ENCODE measurements at regions not wholly inside any gene's neighbourhood (a gene's known extent, or its start where the extent isn't known, plus 50 kb on each side); places are given as distances from the start of the nearest gene placed in this dataset.

- no peak for DNase-seq
These were observed 525.1 kb downstream of the PDCD6IP start for GRCh38 chr3:34323517-34323916.

- DNase-seq: no peak
These were observed 548.2 kb downstream of the PDCD6IP start for GRCh38 chr3:34346656-34347055.

- DNase-seq: no peak
These were observed 553.7 kb downstream of the PDCD6IP start for GRCh38 chr3:34351882-34352777.

GRCh38 chr3:34352778-34353331 lies 554.4 kb downstream of the PDCD6IP start:
- no peak for DNase-seq

- no peak for DNase-seq
These were observed 559.0 kb downstream of the PDCD6IP start for GRCh38 chr3:34357461-34357860.

GRCh38 chr3:34359064-34359463 lies 560.6 kb downstream of the PDCD6IP start:
- no peak for DNase-seq

- no peak for DNase-seq
These were observed 562.3 kb downstream of the PDCD6IP start for GRCh38 chr3:34360713-34361112.

- DNase-seq: no peak
These were observed 563.5 kb downstream of the PDCD6IP start for GRCh38 chr3:34361921-34362320.

- DNase-seq: no peak
These were observed 564.5 kb downstream of the PDCD6IP start for GRCh38 chr3:34362910-34363309.

GRCh38 chr3:34363881-34364280 lies 565.5 kb downstream of the PDCD6IP start:
- DNase-seq: no peak

- no peak for DNase-seq
These were observed 565.9 kb downstream of the PDCD6IP start for GRCh38 chr3:34364335-34364734.

GRCh38 chr3:34365231-34365630 lies 566.8 kb downstream of the PDCD6IP start:
- DNase-seq: no peak

- DNase-seq: no peak
These were observed 567.3 kb downstream of the PDCD6IP start for GRCh38 chr3:34365771-34366170.

- no peak for DNase-seq
These were observed 569.1 kb downstream of the PDCD6IP start for GRCh38 chr3:34367521-34367920.

- no peak for DNase-seq
These were observed 576.1 kb downstream of the PDCD6IP start for GRCh38 chr3:34374521-34374920.

GRCh38 chr3:34376691-34377090 lies 578.3 kb downstream of the PDCD6IP start:
- no peak for DNase-seq

GRCh38 chr3:34377961-34378360 lies 579.5 kb downstream of the PDCD6IP start:
- DNase-seq: no peak

GRCh38 chr3:34381243-34381642 lies 582.8 kb downstream of the PDCD6IP start:
- DNase-seq: no peak

GRCh38 chr3:34382859-34383258 lies 584.4 kb downstream of the PDCD6IP start:
- DNase-seq: no peak

GRCh38 chr3:34386309-34386708 lies 587.9 kb downstream of the PDCD6IP start:
- no peak for DNase-seq

- no peak for DNase-seq
These were observed 589.6 kb downstream of the PDCD6IP start for GRCh38 chr3:34387826-34388564.

GRCh38 chr3:34388830-34389229 lies 590.4 kb downstream of the PDCD6IP start:
- no peak for DNase-seq

GRCh38 chr3:34394978-34395748 lies 596.7 kb downstream of the PDCD6IP start:
- no peak for DNase-seq
